GM12878 (cell line): ENCODE measurements at regions not wholly inside any gene's neighbourhood (a gene's known extent, or its start where the extent isn't known, plus 50 kb on each side); places are given as distances from the start of the nearest gene placed in this dataset.

ENCODE experiments used
- ATAC-seq: fragments of 200-7000 bp; cut with Tn5 transposase; 3 replicates; pipeline ENCODE4 v1.9.1; 2020; ENCODE audit warnings: mild to moderate bottlenecking, moderate library complexity
- BruUV-seq: library from RNA; stranded (reverse); fragments of 400-500 nt; replicated peaks from 2 replicates; lab custom pipeline; 2021; lab: Mats Ljungman, UMichigan
- CTCF ChIA-PET: fragments of 300-600 bp; sonication (Branson Sonifier 250); formaldehyde crosslinking; extraction: SDS; loops from one replicate; lab custom pipeline; 2021; ENCODE audit warnings: inconsistent platforms; lab: Yijun Ruan, JAX
- POLR2A ChIA-PET: fragments of 350-600 bp; formaldehyde crosslinking; extraction: SDS; loops from one replicate; lab custom pipeline; 2021; ENCODE audit warnings: inconsistent platforms; lab: Charles Lee
- RAD21 ChIA-PET: fragments of 300-600 bp; sonication (Branson Sonifier 250); formaldehyde crosslinking; loops from one replicate; lab custom pipeline; 2023; ENCODE audit warnings: antibody characterized with exemption; ENCODE audit not compliant: unreplicated experiment; lab: Charles Lee
- SMC1A ChIA-PET: fragments of 300-600 bp; sonication (Branson Sonifier 250); formaldehyde crosslinking; loops from one replicate; lab custom pipeline; 2023; ENCODE audit not compliant: unreplicated experiment, uncharacterized antibody; lab: Charles Lee
- DNase-seq: peaks from one replicate; pipeline ENCODE4 v3.0.0-alpha.2; 2011; ENCODE audit warnings: low read depth, low spot score
- FAIRE-seq: peaks from 3 replicates; lab custom pipeline; 2011; peaks lifted over from hg19 to GRCh38; lab: Jason Lieb, UNC
- H2AFZ ChIP-seq: 2 replicates; pipeline ENCODE4 v1.6.0; 2011; ENCODE audit warnings: low read depth, low read length, control low read depth; ENCODE audit not compliant: control insufficient read depth
- H3K27ac ChIP-seq: 2 replicates; pipeline ENCODE4 v1.5.1; 2011; ENCODE audit warnings: control low read depth; ENCODE audit not compliant: control insufficient read depth, insufficient read depth
- H3K27me3 ChIP-seq, 2 experiments: replicated peaks in 1 of 2; 2 replicates each; pipeline versions ENCODE4 v1.6.0 to v1.6.1; 2011; ENCODE audit warnings: low read length in 1 of 2; ENCODE audit not compliant: control insufficient read depth in 2 of 2, insufficient read depth in 2 of 2
- H3K36me3 ChIP-seq, 2 experiments: 2 replicates each; pipeline ENCODE4 v1.5.1; 2011; ENCODE audit warnings: low read length in 1 of 2; ENCODE audit not compliant: control insufficient read depth in 2 of 2, insufficient read depth in 2 of 2
- H3K4me1 ChIP-seq: 2 replicates; pipeline ENCODE4 v1.6.1; 2011; ENCODE audit warnings: mild to moderate bottlenecking, low read length, moderate library complexity, mixed read lengths; ENCODE audit not compliant: control insufficient read depth, insufficient read depth
- H3K4me2 ChIP-seq: 2 replicates; pipeline ENCODE4 v1.6.0; 2011; ENCODE audit warnings: control low read depth; ENCODE audit not compliant: control insufficient read depth, insufficient read depth
- H3K4me3 ChIP-seq: fragments of 200-600 bp; sonication (generic); 2 replicates; pipeline ENCODE4 v1.5.1; 2016
- H3K79me2 ChIP-seq: 2 replicates; pipeline ENCODE4 v1.6.0; 2011; ENCODE audit warnings: low read length; ENCODE audit not compliant: control insufficient read depth, insufficient read depth
- H3K9ac ChIP-seq: 2 replicates; pipeline ENCODE4 v1.8.0; 2011; ENCODE audit warnings: low read length, control low read depth, mixed read lengths; ENCODE audit not compliant: control insufficient read depth, insufficient read depth
- H3K9me3 ChIP-seq: replicated peaks from 3 replicates; pipeline ENCODE4 v1.5.1; 2011; ENCODE audit warnings: mild to moderate bottlenecking, low read length; ENCODE audit not compliant: control insufficient read depth, insufficient read depth
- H4K20me1 ChIP-seq: 2 replicates; pipeline ENCODE4 v1.6.0; 2011; ENCODE audit not compliant: control insufficient read depth, insufficient read depth
- ATF2 ChIP-seq: IDR thresholded peaks from 2 replicates; pipeline ENCODE4 v1.6.1; 2012; ENCODE audit warnings: low read length, inconsistent platforms
- ATF7 ChIP-seq: fragments of 450-650 bp; IDR thresholded peaks from 2 replicates; pipeline ENCODE4 v1.6.1; 2016; ENCODE audit warnings: low read depth, mild to moderate bottlenecking
- BACH1 ChIP-seq: fragments of 450-650 bp; IDR thresholded peaks from 2 replicates; pipeline ENCODE4 v1.6.1; 2017; ENCODE audit warnings: mild to moderate bottlenecking, borderline replicate concordance
- ESRRA ChIP-seq: IDR thresholded peaks from 2 replicates; pipeline ENCODE4 v1.6.1; 2012; ENCODE audit warnings: mild to moderate bottlenecking, low read length, improper control_type of control experiment
- IKZF2 ChIP-seq, 2 experiments: fragments of 450-650 bp; IDR thresholded peaks; 2 replicates each; pipeline ENCODE4 v1.6.1; 2017; ENCODE audit warnings: mild to moderate bottlenecking in 2 of 2, moderate library complexity in 2 of 2
- KDM1A ChIP-seq: fragments of 200-600 bp; sonication (generic); IDR thresholded peaks from 2 replicates; pipeline ENCODE4 v1.6.1; 2016; ENCODE audit warnings: borderline replicate concordance
- NR2F1 ChIP-seq: fragments of 450-650 bp; conservative IDR thresholded peaks from 2 replicates; pipeline ENCODE4 v1.6.1; 2017; ENCODE audit warnings: mild to moderate bottlenecking
- PAX5 ChIP-seq: IDR thresholded peaks from 2 replicates; pipeline ENCODE4 v1.6.1; 2011; ENCODE audit warnings: low read depth, low read length, borderline replicate concordance
- SP1 ChIP-seq: IDR thresholded peaks from one replicate; pipeline ENCODE4 v1.6.1; 2011; ENCODE audit warnings: low read depth, low read length
- TBL1XR1 ChIP-seq: IDR thresholded peaks from 2 replicates; pipeline ENCODE4 v1.6.1; 2012; ENCODE audit warnings: low read depth, low read length, improper control_type of control experiment
- TCF7 ChIP-seq: IDR thresholded peaks from 2 replicates; pipeline ENCODE4 v1.6.1; 2014; ENCODE audit warnings: antibody characterized with exemption, borderline replicate concordance
- in situ Hi-C: fragments of 300-500 bp; cut with MboI; formaldehyde crosslinking; loops from 9 replicates; pipeline ENCODE4 v1.14.3; 2018; ENCODE audit warnings: mixed read lengths
- intact Hi-C: fragments of 100-400 bp; cut with micrococcal nuclease; formaldehyde crosslinking; loops from one replicate; pipeline ENCODE4 v1.14.2; 2022; ENCODE audit not compliant: unreplicated experiment
- TF ChIP-seq, protein P1 (sequence below), 3 experiments: IDR thresholded peaks in 2 of 3; conservative IDR thresholded peaks in 1 of 3; 2 replicates each; pipeline ENCODE4 v1.5.1; 2011; ENCODE audit warnings: low read depth in 3 of 3, low read length in 3 of 3, mild to moderate bottlenecking in 3 of 3, control low read depth in 2 of 3, moderate library complexity in 2 of 3, inconsistent platforms in 1 of 3, mixed read lengths in 1 of 3; ENCODE audit not compliant: control insufficient read depth in 2 of 3, insufficient read depth in 1 of 3; ENCODE audit errors: extremely low read depth in 1 of 3

GRCh38 chr4:166432125-166432524 lies 559.1 kb downstream of the TLL1 start:
- POLR2A ChIA-PET, result no interaction called here
- H3K27ac ChIP-seq, result no peak overlapping the region
- H3K9me3 ChIP-seq, result no peaks in the 10 kb centered on the region
- SMC1A ChIA-PET, result no interaction called here
- CTCF ChIA-PET, result no interaction called here
- intact Hi-C loops, result no loop called here
- TF ChIP-seq ATF7 (peak; percentile 69), TBL1XR1 (no peak)
- RAD21 ChIA-PET, result no interaction called here
- H4K20me1 ChIP-seq, result no peaks in the 10 kb centered on the region
- DNase-seq, result no peak
- FAIRE-seq, result no peak
- no peaks in the 10 kb centered on the region for H3K36me3 ChIP-seq
- no peak overlapping the region for H3K9ac ChIP-seq
- H3K4me2 ChIP-seq, result no peak overlapping the region
- H2AFZ ChIP-seq, result no peak overlapping the region
- no peak overlapping the region for H3K4me3 ChIP-seq
- in situ Hi-C loops, result no loop called here
- no peaks in the 10 kb centered on the region for H3K4me1 ChIP-seq
- ATAC-seq, result no peak
- no peaks in the 10 kb centered on the region for H3K27me3 ChIP-seq
- no TSS peak for BruUV-seq
- no peaks in the 10 kb centered on the region for H3K79me2 ChIP-seq

DNA sequence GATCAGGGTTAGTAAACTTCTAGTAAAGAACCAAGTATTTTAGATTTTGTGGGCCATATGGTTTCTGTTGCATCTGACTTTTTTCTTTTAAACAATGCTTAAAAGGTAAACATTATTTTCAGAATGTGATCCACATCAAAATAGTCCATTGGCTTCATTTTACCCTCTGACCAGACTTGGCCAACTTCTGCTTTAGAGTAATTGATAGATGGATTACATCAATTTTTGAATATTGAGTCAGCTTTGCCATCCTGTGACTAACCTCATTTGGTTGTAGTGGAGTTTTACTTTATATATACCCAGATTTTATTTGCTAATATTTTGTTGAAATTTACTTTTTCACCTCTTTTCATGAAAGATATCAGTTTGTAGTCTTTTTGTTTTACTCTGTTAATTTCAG lies 559.8 kb downstream of the TLL1 start:
- H3K36me3 ChIP-seq, result no peaks in the 10 kb centered on the region
- no peak overlapping the region for H3K27ac ChIP-seq
- H3K27me3 ChIP-seq, result no peaks in the 10 kb centered on the region
- no TSS peak for BruUV-seq
- no peak overlapping the region for H3K4me3 ChIP-seq
- ChIA-PET SMC1A (no interaction called here), POLR2A (no interaction called here), RAD21 (no interaction called here), CTCF (no interaction called here)
- H3K79me2 ChIP-seq, result no peaks in the 10 kb centered on the region
- H3K9me3 ChIP-seq, result no peaks in the 10 kb centered on the region
- no peak for FAIRE-seq
- no peak for ATAC-seq
- no peak overlapping the region for H2AFZ ChIP-seq
- in situ Hi-C loops, result no loop called here
- intact Hi-C loops, result no loop called here
- no peaks in the 10 kb centered on the region for H4K20me1 ChIP-seq
- DNase-seq, result no peak
- H3K4me2 ChIP-seq, result no peak overlapping the region
- no peak overlapping the region for H3K9ac ChIP-seq
- H3K4me1 ChIP-seq, result no peaks in the 10 kb centered on the region
- TF ChIP-seq ATF2 (no peak), BACH1 (no peak), KDM1A (no peak), ESRRA (no peak), PAX5 (no peak), TCF7 (no peak), NR2F1 (no peak), IKZF2 (IDR thresholded peaks at IDR 0.05) (no peak), SP1 (no peak)
- TF ChIP-seq, protein P1, sequence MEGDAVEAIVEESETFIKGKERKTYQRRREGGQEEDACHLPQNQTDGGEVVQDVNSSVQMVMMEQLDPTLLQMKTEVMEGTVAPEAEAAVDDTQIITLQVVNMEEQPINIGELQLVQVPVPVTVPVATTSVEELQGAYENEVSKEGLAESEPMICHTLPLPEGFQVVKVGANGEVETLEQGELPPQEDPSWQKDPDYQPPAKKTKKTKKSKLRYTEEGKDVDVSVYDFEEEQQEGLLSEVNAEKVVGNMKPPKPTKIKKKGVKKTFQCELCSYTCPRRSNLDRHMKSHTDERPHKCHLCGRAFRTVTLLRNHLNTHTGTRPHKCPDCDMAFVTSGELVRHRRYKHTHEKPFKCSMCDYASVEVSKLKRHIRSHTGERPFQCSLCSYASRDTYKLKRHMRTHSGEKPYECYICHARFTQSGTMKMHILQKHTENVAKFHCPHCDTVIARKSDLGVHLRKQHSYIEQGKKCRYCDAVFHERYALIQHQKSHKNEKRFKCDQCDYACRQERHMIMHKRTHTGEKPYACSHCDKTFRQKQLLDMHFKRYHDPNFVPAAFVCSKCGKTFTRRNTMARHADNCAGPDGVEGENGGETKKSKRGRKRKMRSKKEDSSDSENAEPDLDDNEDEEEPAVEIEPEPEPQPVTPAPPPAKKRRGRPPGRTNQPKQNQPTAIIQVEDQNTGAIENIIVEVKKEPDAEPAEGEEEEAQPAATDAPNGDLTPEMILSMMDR (IDR thresholded peaks at IDR 0.05 in 2 of 3, conservative IDR thresholded peaks at IDR 0.05 in 1 of 3; ENCODE audit: control insufficient read depth in 2 of 3, extremely low read depth in 1 of 3, insufficient read depth in 1 of 3, low read depth in 3 of 3, low read length in 3 of 3), result no peak
- TF ChIP-seq, all 136 proteins: peak for 0
